Neuronal stem cell (in vitro differentiated cells): ENCODE measurements at regions not wholly inside any gene's neighbourhood (a gene's known extent, or its start where the extent isn't known, plus 50 kb on each side); places are given as distances from the start of the nearest gene placed in this dataset.

ENCODE experiments used
- DNase-seq: peaks from one replicate; pipeline ENCODE4 v3.0.0-alpha.2; 2013; ENCODE audit warnings: low spot score
- H2AFZ ChIP-seq: one replicate; pipeline ENCODE4 v1.6.1; 2013; ENCODE audit warnings: mild to moderate bottlenecking, low read length, inconsistent platforms
- H2AK5ac ChIP-seq: 2 replicates; pipeline ENCODE4 v1.6.1; 2013; ENCODE audit warnings: low read depth, mild to moderate bottlenecking, inconsistent platforms, low read length, moderate library complexity, mixed read lengths
- H2BK120ac ChIP-seq: 2 replicates; pipeline ENCODE4 v1.6.1; 2013; ENCODE audit warnings: low read depth, mild to moderate bottlenecking, inconsistent platforms, low read length, moderate library complexity, mixed read lengths
- H2BK12ac ChIP-seq: one replicate; pipeline ENCODE4 v1.6.1; 2013; ENCODE audit warnings: low read length, inconsistent platforms
- H2BK15ac ChIP-seq: 2 replicates; pipeline ENCODE4 v1.6.1; 2013; ENCODE audit warnings: mild to moderate bottlenecking, low read length, inconsistent platforms, mixed read lengths
- H2BK5ac ChIP-seq: one replicate; pipeline ENCODE4 v1.6.1; 2013; ENCODE audit warnings: inconsistent platforms, mild to moderate bottlenecking, low read length, moderate library complexity
- H3K14ac ChIP-seq: one replicate; pipeline ENCODE4 v1.6.1; 2013; ENCODE audit warnings: low read length, inconsistent platforms
- H3K18ac ChIP-seq: 2 replicates; pipeline ENCODE4 v1.6.1; 2013; ENCODE audit warnings: low read length, inconsistent platforms
- H3K23ac ChIP-seq: 2 replicates; pipeline ENCODE4 v1.6.1; 2013; ENCODE audit warnings: low read depth, mild to moderate bottlenecking, mixed read lengths, low read length, inconsistent platforms; ENCODE audit not compliant: poor library complexity
- H3K27ac ChIP-seq: replicated peaks from 3 replicates; pipeline ENCODE4 v1.5.1; 2013; ENCODE audit warnings: low read length, inconsistent platforms
- H3K27me3 ChIP-seq, 3 experiments: 2 replicates each; pipeline ENCODE4 v1.6.1; 2013; ENCODE audit warnings: low read length in 3 of 3, mild to moderate bottlenecking in 2 of 3, inconsistent platforms in 1 of 3, low read depth in 1 of 3, mixed read lengths in 1 of 3, moderate library complexity in 1 of 3; ENCODE audit not compliant: control insufficient read depth in 3 of 3, insufficient read depth in 3 of 3
- H3K36me3 ChIP-seq, 2 donors: replicated peaks in 1 of 2; 2 replicates each; pipeline ENCODE4 v1.6.1; 2013; ENCODE audit warnings: low read length in 2 of 2; ENCODE audit not compliant: control insufficient read depth in 2 of 2, insufficient read depth in 2 of 2
- H3K4ac ChIP-seq: 2 replicates; pipeline ENCODE4 v1.6.1; 2013; ENCODE audit warnings: inconsistent platforms, mild to moderate bottlenecking, low read length, moderate library complexity
- H3K4me1 ChIP-seq, 2 donors: 1 replicate in 1 of 2; 2 replicates in 1 of 2; pipeline ENCODE4 v1.6.1; 2013; ENCODE audit warnings: low read length in 2 of 2, low read depth in 1 of 2; ENCODE audit not compliant: control insufficient read depth in 2 of 2, insufficient read depth in 1 of 2
- H3K4me2 ChIP-seq: one replicate; pipeline ENCODE4 v1.6.1; 2013; ENCODE audit warnings: mild to moderate bottlenecking, low read length, inconsistent platforms; ENCODE audit not compliant: insufficient read depth, poor library complexity, severe bottlenecking
- H3K4me3 ChIP-seq, 2 donors: 2 replicates each; pipeline ENCODE4 v1.5.1; 2013; ENCODE audit warnings: low read length in 2 of 2, mild to moderate bottlenecking in 2 of 2, inconsistent platforms in 1 of 2, moderate library complexity in 1 of 2
- H3K79me1 ChIP-seq: one replicate; pipeline ENCODE4 v1.6.1; 2013; ENCODE audit warnings: low read depth, mild to moderate bottlenecking, inconsistent platforms, low read length, moderate library complexity
- H3K9ac ChIP-seq: one replicate; pipeline ENCODE4 v1.6.1; 2013; ENCODE audit warnings: mild to moderate bottlenecking, low read depth, low read length, inconsistent platforms; ENCODE audit not compliant: poor library complexity
- H3K9me3 ChIP-seq, 2 donors: replicated peaks in 1 of 2; 2 replicates each; pipeline versions ENCODE3 to v1.6.1; 2013; ENCODE audit warnings: low read length in 2 of 2, mild to moderate bottlenecking in 2 of 2, inconsistent platforms in 1 of 2, low read depth in 1 of 2, mixed read lengths in 1 of 2, moderate library complexity in 1 of 2; ENCODE audit not compliant: control insufficient read depth in 2 of 2, insufficient read depth in 1 of 2
- H4K8ac ChIP-seq: one replicate; pipeline ENCODE4 v1.6.1; 2013; ENCODE audit warnings: low read depth, mild to moderate bottlenecking, inconsistent platforms, low read length, moderate library complexity
- H4K91ac ChIP-seq: one replicate; pipeline ENCODE4 v1.6.1; 2013; ENCODE audit warnings: low read length, low read depth, mild to moderate bottlenecking, inconsistent platforms; ENCODE audit not compliant: poor library complexity
- WGBS, 2 donors: extraction: QIAGEN DNeasy Blood & Tissue Kit; methylation state at CpG; one replicate each; pipeline ENCODE4 v1.1.7; 2013; ENCODE audit warnings: missing lambda C conversion rate in 2 of 2, mixed read lengths in 1 of 2; ENCODE audit not compliant: insufficient read length in 2 of 2, insufficient replicate concordance in 1 of 2; ENCODE audit errors: extremely low coverage in 2 of 2; 5-methylcytosine and 5-hydroxymethylcytosine counted together

DNA sequence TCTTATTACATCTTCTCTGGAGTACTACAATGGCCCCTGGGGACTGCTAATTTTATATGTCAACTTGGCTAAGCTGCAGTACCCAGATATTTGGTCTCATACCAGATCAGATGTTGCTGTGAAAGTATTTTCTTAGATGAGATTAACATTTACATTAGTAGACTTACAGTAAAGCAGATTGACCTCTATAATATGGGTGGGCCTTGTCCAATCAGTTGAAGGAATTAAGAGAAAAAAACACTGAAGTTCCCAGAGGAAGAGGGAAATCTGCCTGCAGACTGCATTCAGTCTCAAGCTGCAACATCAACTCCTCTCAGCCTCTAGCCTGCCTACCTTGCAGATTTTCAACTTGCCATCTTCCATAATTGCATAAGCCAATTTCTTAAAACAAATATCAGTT is 430.1 kb downstream of the MED13L start:
- no peak overlapping the region for H2BK5ac ChIP-seq
- H3K4me3 ChIP-seq = no peak overlapping the region
- H3K27ac ChIP-seq = no peak overlapping the region
- H3K14ac ChIP-seq = no peak overlapping the region
- H3K4me1 ChIP-seq = no peaks in the 10 kb centered on the region
- H2BK120ac ChIP-seq = no peak overlapping the region
- H4K8ac ChIP-seq = no peak overlapping the region
- H3K9me3 ChIP-seq = peaks cover 0 to 1% of the 10 kb centered on the region in 2 donors
- no peak overlapping the region for H2AK5ac ChIP-seq
- H3K4me2 ChIP-seq = no peak overlapping the region
- H3K27me3 ChIP-seq = no peaks in the 10 kb centered on the region
- H3K79me1 ChIP-seq = no peaks in the 10 kb centered on the region
- H2BK15ac ChIP-seq = no peak overlapping the region
- H2BK12ac ChIP-seq = no peak overlapping the region
- H3K9ac ChIP-seq = no peak overlapping the region
- H3K36me3 ChIP-seq = no peaks in the 10 kb centered on the region
- H3K4ac ChIP-seq = no peak overlapping the region
- H3K18ac ChIP-seq = no peak overlapping the region
- DNase-seq = no peak
- no peak overlapping the region for H4K91ac ChIP-seq
- H3K23ac ChIP-seq = no peak overlapping the region
- H2AFZ ChIP-seq = no peak overlapping the region

DNA sequence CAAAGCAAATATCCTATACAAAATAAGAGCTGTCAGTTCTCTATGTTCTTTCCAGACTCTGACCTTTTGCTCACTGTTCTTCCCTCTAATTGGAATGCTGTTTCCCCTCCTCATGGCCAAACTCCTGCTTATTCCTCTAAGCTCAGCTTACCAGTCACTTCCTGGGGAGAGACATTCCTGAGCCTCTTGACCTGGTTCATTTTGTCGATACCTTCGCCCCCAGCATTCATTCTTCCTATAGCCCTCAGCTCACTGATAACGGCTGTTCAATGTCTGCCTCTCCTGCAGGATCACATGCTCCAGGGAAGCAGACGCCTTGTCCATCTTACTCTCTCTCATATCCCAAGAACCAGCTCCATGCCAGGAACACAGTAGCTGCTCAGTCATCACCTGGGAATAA is 431.0 kb downstream of the MED13L start:
- no peak overlapping the region for H3K27ac ChIP-seq
- no peak for DNase-seq
- no CpG with 5 or more reads among the region's 4 CpGs for WGBS, 2 donors
- H3K23ac ChIP-seq = no peak overlapping the region
- no peak overlapping the region for H3K18ac ChIP-seq
- no peak overlapping the region for H2BK120ac ChIP-seq
- no peak overlapping the region for H3K4ac ChIP-seq
- H3K14ac ChIP-seq = no peak overlapping the region
- H3K4me1 ChIP-seq = no peaks in the 10 kb centered on the region
- H2AFZ ChIP-seq = no peak overlapping the region
- H3K27me3 ChIP-seq = no peaks in the 10 kb centered on the region
- peaks cover 0 to 1% of the 10 kb centered on the region in 2 donors for H3K9me3 ChIP-seq
- no peak overlapping the region for H3K4me3 ChIP-seq
- no peak overlapping the region for H4K8ac ChIP-seq
- no peak overlapping the region for H3K9ac ChIP-seq
- H2BK15ac ChIP-seq = no peak overlapping the region
- no peak overlapping the region for H4K91ac ChIP-seq
- no peak overlapping the region for H2BK5ac ChIP-seq
- H3K79me1 ChIP-seq = no peaks in the 10 kb centered on the region
- H2BK12ac ChIP-seq = no peak overlapping the region
- no peaks in the 10 kb centered on the region for H3K36me3 ChIP-seq
- H2AK5ac ChIP-seq = no peak overlapping the region
- H3K4me2 ChIP-seq = no peak overlapping the region

- WGBS, 2 donors = no CpG with 5 or more reads among the region's 10 CpGs
- Histone ChIP-seq H4K8ac (no peak overlapping the region), H3K18ac (no peak overlapping the region), H3K79me1 (no peaks in the 10 kb centered on the region), H3K4me1 (no peaks in the 10 kb centered on the region), H4K91ac (no peak overlapping the region), H3K4ac (no peak overlapping the region), H2BK120ac (no peak overlapping the region), H3K9me3 (no peaks in the 10 kb centered on the region), H2BK5ac (no peak overlapping the region), H3K23ac (no peak overlapping the region), H2AK5ac (no peak overlapping the region), H3K14ac (no peak overlapping the region), H2BK15ac (no peak overlapping the region), H3K36me3 (no peaks in the 10 kb centered on the region), H3K4me2 (no peak overlapping the region), H3K4me3 (no peak overlapping the region), H2BK12ac (no peak overlapping the region), H2AFZ (no peak overlapping the region), H3K27ac (no peak overlapping the region), H3K9ac (no peak overlapping the region), H3K27me3 (no peaks in the 10 kb centered on the region)
- no peak for DNase-seq
Measured at GRCh38 chr12:115840159-115840558, 437.3 kb downstream of the MED13L start.

- Histone ChIP-seq H3K4me1 (no peaks in the 10 kb centered on the region), H3K79me1 (no peaks in the 10 kb centered on the region), H3K18ac (no peak overlapping the region), H2BK120ac (no peak overlapping the region), H3K9me3 (no peaks in the 10 kb centered on the region), H2BK12ac (no peak overlapping the region), H3K4me3 (no peak overlapping the region), H4K91ac (no peak overlapping the region), H3K36me3 (no peaks in the 10 kb centered on the region), H2BK5ac (no peak overlapping the region), H3K23ac (no peak overlapping the region), H4K8ac (no peak overlapping the region), H3K14ac (no peak overlapping the region), H2AFZ (no peak overlapping the region), H3K9ac (no peak overlapping the region), H3K4ac (no peak overlapping the region), H3K4me2 (no peak overlapping the region), H3K27ac (no peak overlapping the region), H2AK5ac (no peak overlapping the region), H2BK15ac (no peak overlapping the region), H3K27me3 (no peaks in the 10 kb centered on the region)
- no peak for DNase-seq
- no CpG with 5 or more reads among the region's 1 CpG for WGBS, 2 donors
Measured at GRCh38 chr12:115838952-115839351, 438.5 kb downstream of the MED13L start.
